H9 (cell line): ENCODE measurements at regions not wholly inside any gene's neighbourhood (a gene's known extent, or its start where the extent isn't known, plus 50 kb on each side); places are given as distances from the start of the nearest gene placed in this dataset.

Source experiments
- DNase-seq: peaks from one replicate; pipeline ENCODE4 v3.0.0-alpha.2; 2017
- H2AFZ ChIP-seq: one replicate; pipeline ENCODE4 v1.6.1; 2013; ENCODE audit warnings: mild to moderate bottlenecking, low read length, control low read depth, moderate library complexity
- H2AK5ac ChIP-seq: 2 replicates; pipeline ENCODE4 v1.6.1; 2013; ENCODE audit warnings: low read length, control low read depth, mixed read lengths; ENCODE audit not compliant: insufficient read length
- H2BK120ac ChIP-seq: one replicate; pipeline ENCODE4 v1.6.1; 2013; ENCODE audit warnings: low read depth, mild to moderate bottlenecking, low read length, control low read depth, inconsistent platforms; ENCODE audit not compliant: poor library complexity, severe bottlenecking
- H2BK12ac ChIP-seq: 2 replicates; pipeline ENCODE4 v1.6.1; 2013; ENCODE audit warnings: low read length, control low read depth, mixed read lengths, low read depth; ENCODE audit not compliant: insufficient read length
- H2BK15ac ChIP-seq: 2 replicates; pipeline ENCODE4 v1.6.1; 2013; ENCODE audit warnings: low read depth, low read length, control low read depth
- H2BK20ac ChIP-seq: one replicate; pipeline ENCODE4 v1.6.1; 2013; ENCODE audit warnings: low read depth, mild to moderate bottlenecking, low read length, control low read depth, inconsistent platforms; ENCODE audit not compliant: poor library complexity, severe bottlenecking
- H2BK5ac ChIP-seq: 2 replicates; pipeline ENCODE4 v1.6.1; 2013; ENCODE audit warnings: low read length, control low read depth, mixed read lengths; ENCODE audit not compliant: insufficient read length
- H3K14ac ChIP-seq: 2 replicates; pipeline ENCODE4 v1.6.1; 2013; ENCODE audit warnings: low read length, control low read depth; ENCODE audit not compliant: insufficient read depth
- H3K18ac ChIP-seq: 2 replicates; pipeline ENCODE4 v1.6.1; 2013; ENCODE audit warnings: low read depth, mild to moderate bottlenecking, mixed read lengths, low read length, control low read depth; ENCODE audit not compliant: insufficient read length
- H3K23ac ChIP-seq: 2 replicates; pipeline ENCODE4 v1.6.1; 2013; ENCODE audit warnings: low read length, control low read depth, mixed read lengths, low read depth; ENCODE audit not compliant: insufficient read length
- H3K23me2 ChIP-seq: 2 replicates; pipeline ENCODE4 v1.6.1; 2013; ENCODE audit warnings: low read depth, mild to moderate bottlenecking, mixed read lengths, low read length, control low read depth; ENCODE audit not compliant: insufficient read length, poor library complexity, severe bottlenecking
- H3K27ac ChIP-seq: 2 replicates; pipeline ENCODE4 v1.5.1; 2013; ENCODE audit warnings: low read length, control low read depth, mixed read lengths, low read depth; ENCODE audit not compliant: insufficient read length
- H3K27me3 ChIP-seq: 2 replicates; pipeline ENCODE4 v1.6.1; 2013; ENCODE audit warnings: low read length, control low read depth, inconsistent platforms; ENCODE audit not compliant: insufficient read depth
- H3K4ac ChIP-seq: 2 replicates; pipeline ENCODE4 v1.6.1; 2013; ENCODE audit warnings: low read depth, mild to moderate bottlenecking, control low read depth, inconsistent platforms, low read length, moderate library complexity
- H3K4me1 ChIP-seq: 2 replicates; pipeline ENCODE4 v1.6.1; 2013; ENCODE audit warnings: low read length, control low read depth, inconsistent platforms; ENCODE audit not compliant: insufficient read depth
- H3K4me2 ChIP-seq: 2 replicates; pipeline ENCODE4 v1.6.1; 2013; ENCODE audit warnings: low read length, control low read depth, mixed read lengths; ENCODE audit not compliant: insufficient read length, insufficient read depth
- H3K56ac ChIP-seq: 2 replicates; pipeline ENCODE4 v1.6.1; 2013; ENCODE audit warnings: low read depth, mild to moderate bottlenecking, mixed read lengths, low read length, control low read depth; ENCODE audit not compliant: insufficient read length
- H3K79me1 ChIP-seq: 2 replicates; pipeline ENCODE4 v1.6.1; 2013; ENCODE audit warnings: low read depth, mild to moderate bottlenecking, moderate library complexity, low read length, control low read depth, inconsistent platforms; ENCODE audit not compliant: insufficient read depth, poor library complexity, severe bottlenecking
- H3K79me2 ChIP-seq: 2 replicates; pipeline ENCODE4 v1.6.1; 2013; ENCODE audit warnings: low read length, control low read depth, inconsistent platforms; ENCODE audit not compliant: insufficient read depth
- H3K9ac ChIP-seq: 2 replicates; pipeline ENCODE4 v1.6.1; 2013; ENCODE audit warnings: low read length, control low read depth, mixed read lengths; ENCODE audit not compliant: insufficient read length; ENCODE audit errors: extremely low read depth
- H3K9me3 ChIP-seq: one replicate; pipeline ENCODE4 v1.6.1; 2013; ENCODE audit warnings: low read depth, low read length, inconsistent platforms; ENCODE audit not compliant: control insufficient read depth
- H3T11ph ChIP-seq: one replicate; pipeline ENCODE4 v1.6.1; 2013; ENCODE audit warnings: mild to moderate bottlenecking, low read length, control low read depth, inconsistent platforms
- H4K20me1 ChIP-seq: one replicate; pipeline ENCODE4 v1.6.1; 2013; ENCODE audit not compliant: control insufficient read depth, insufficient read length, insufficient read depth
- H4K5ac ChIP-seq: 2 replicates; pipeline ENCODE4 v1.6.1; 2013; ENCODE audit warnings: low read depth, mild to moderate bottlenecking, mixed read lengths, low read length, control low read depth; ENCODE audit not compliant: insufficient read length
- H4K8ac ChIP-seq: replicated peaks from 2 replicates; pipeline ENCODE4 v1.6.1; 2013; ENCODE audit warnings: low read length, control low read depth, mixed read lengths, low read depth; ENCODE audit not compliant: insufficient read length
- H4K91ac ChIP-seq: 2 replicates; pipeline ENCODE4 v1.6.1; 2013; ENCODE audit warnings: low read depth, mild to moderate bottlenecking, moderate library complexity, mixed read lengths, low read length, control low read depth; ENCODE audit not compliant: insufficient read length
- H3K27ac Mint-ChIP-seq, 3 experiments: 2 replicates in 2 of 3; 3 replicates in 1 of 3; pipeline ENCODE4 v1.8.0; 2020 to 2021; ENCODE audit warnings: mixed read lengths in 3 of 3, mild to moderate bottlenecking in 1 of 3, moderate library complexity in 1 of 3
- H3K27me3 Mint-ChIP-seq: 2 replicates; pipeline ENCODE4 v1.8.0; 2021; ENCODE audit warnings: low read depth, mild to moderate bottlenecking, moderate library complexity, mixed read lengths
- H3K36me3 Mint-ChIP-seq, 3 experiments: 2 replicates in 2 of 3; 3 replicates in 1 of 3; pipeline ENCODE4 v1.8.0; 2020 to 2021; ENCODE audit warnings: low read depth in 3 of 3, mixed read lengths in 3 of 3; ENCODE audit not compliant: insufficient read depth in 1 of 3
- H3K4me1 Mint-ChIP-seq, 2 experiments: 2 replicates each; pipeline ENCODE4 v1.8.0; 2020; ENCODE audit warnings: mixed read lengths in 2 of 2
- H3K4me3 Mint-ChIP-seq, 2 experiments: 2 replicates in 1 of 2; 3 replicates in 1 of 2; pipeline ENCODE4 v1.8.0; 2020 to 2021; ENCODE audit warnings: mild to moderate bottlenecking in 2 of 2, mixed read lengths in 2 of 2, moderate library complexity in 1 of 2
- H3K9me3 Mint-ChIP-seq, 2 experiments: 2 replicates in 1 of 2; 3 replicates in 1 of 2; pipeline ENCODE4 v1.8.0; 2020; ENCODE audit warnings: mild to moderate bottlenecking in 2 of 2, mixed read lengths in 2 of 2, moderate library complexity in 1 of 2
- WGBS: extraction: QIAGEN DNeasy Blood & Tissue Kit; methylation state at CpG from one replicate; pipeline ENCODE4 v1.1.7; 2013; ENCODE audit warnings: missing lambda C conversion rate, low lambda C conversion rate, mixed read lengths; ENCODE audit not compliant: insufficient read length; ENCODE audit errors: extremely low coverage; 5-methylcytosine and 5-hydroxymethylcytosine counted together
- TF ChIP-seq, protein P1 (sequence below): fragments of 200-600 bp; sonication (generic); conservative IDR thresholded peaks from 3 replicates; pipeline ENCODE4 v1.8.0; 2021; ENCODE audit warnings: antibody characterized with exemption, mild to moderate bottlenecking

- no peaks in the 10 kb centered on the region; the same call in 1 of the 2 replicates for H3K27me3 Mint-ChIP-seq
- no CpG with 5 or more reads among the region's 6 CpGs for WGBS
Observed at GRCh38 chr2:65820454-65820853, 388.1 kb upstream of the SPRED2 start.

More at GRCh38 chr2:65820454-65820853, 388.1 kb upstream of the SPRED2 start:
- TF ChIP-seq, protein P1, sequence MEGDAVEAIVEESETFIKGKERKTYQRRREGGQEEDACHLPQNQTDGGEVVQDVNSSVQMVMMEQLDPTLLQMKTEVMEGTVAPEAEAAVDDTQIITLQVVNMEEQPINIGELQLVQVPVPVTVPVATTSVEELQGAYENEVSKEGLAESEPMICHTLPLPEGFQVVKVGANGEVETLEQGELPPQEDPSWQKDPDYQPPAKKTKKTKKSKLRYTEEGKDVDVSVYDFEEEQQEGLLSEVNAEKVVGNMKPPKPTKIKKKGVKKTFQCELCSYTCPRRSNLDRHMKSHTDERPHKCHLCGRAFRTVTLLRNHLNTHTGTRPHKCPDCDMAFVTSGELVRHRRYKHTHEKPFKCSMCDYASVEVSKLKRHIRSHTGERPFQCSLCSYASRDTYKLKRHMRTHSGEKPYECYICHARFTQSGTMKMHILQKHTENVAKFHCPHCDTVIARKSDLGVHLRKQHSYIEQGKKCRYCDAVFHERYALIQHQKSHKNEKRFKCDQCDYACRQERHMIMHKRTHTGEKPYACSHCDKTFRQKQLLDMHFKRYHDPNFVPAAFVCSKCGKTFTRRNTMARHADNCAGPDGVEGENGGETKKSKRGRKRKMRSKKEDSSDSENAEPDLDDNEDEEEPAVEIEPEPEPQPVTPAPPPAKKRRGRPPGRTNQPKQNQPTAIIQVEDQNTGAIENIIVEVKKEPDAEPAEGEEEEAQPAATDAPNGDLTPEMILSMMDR = no peak
- H3K79me1 ChIP-seq = no peaks in the 10 kb centered on the region
- H3K36me3 Mint-ChIP-seq = peaks cover 0 to 4% (median 2%) of the 10 kb centered on the region in 3 experiments; a peak in 4 of 7 replicates
- no peak overlapping the region for H2BK5ac ChIP-seq
- H4K91ac ChIP-seq = no peak overlapping the region
- no peak overlapping the region for H2BK20ac ChIP-seq
- H3K9ac ChIP-seq = no peak overlapping the region
- no peak overlapping the region for H2AFZ ChIP-seq
- H2BK15ac ChIP-seq = no peak overlapping the region
- no peak overlapping the region for H4K5ac ChIP-seq
- no peak overlapping the region for H3K4ac ChIP-seq
- no peaks in the 10 kb centered on the region for H3K9me3 ChIP-seq
- no peak overlapping the region for H3K27ac ChIP-seq
- H2BK12ac ChIP-seq = no peak overlapping the region
- H3T11ph ChIP-seq = no peak overlapping the region
- DNase-seq = no peak
- no peak overlapping the region for H3K4me2 ChIP-seq
- H4K8ac ChIP-seq = no peak overlapping the region
- no peaks in the 10 kb centered on the region for H3K79me2 ChIP-seq
- peaks cover 4% of the 10 kb centered on the region in 2 experiments; a peak in 4 of 5 replicates for H3K9me3 Mint-ChIP-seq
- no peak overlapping the region for H3K4me3 Mint-ChIP-seq
- H3K14ac ChIP-seq = no peak overlapping the region
- no peak overlapping the region for H3K18ac ChIP-seq
- no peak overlapping the region for H2BK120ac ChIP-seq
- no peak overlapping the region for H3K56ac ChIP-seq
- H3K4me1 Mint-ChIP-seq = peaks cover 6 to 8% of the 10 kb centered on the region in 2 experiments
- no peaks in the 10 kb centered on the region; the same call in 1 of the 2 replicates for H3K4me1 ChIP-seq
- H3K27me3 ChIP-seq = no peaks in the 10 kb centered on the region
- H2AK5ac ChIP-seq = no peak overlapping the region
- no peak overlapping the region for H3K23ac ChIP-seq
- H4K20me1 ChIP-seq = no peaks in the 10 kb centered on the region
- H3K27ac Mint-ChIP-seq = no peak overlapping the region
- H3K23me2 ChIP-seq = no peaks in the 10 kb centered on the region
